ENCODE measurements at regions not wholly inside any gene's neighbourhood (a gene's known extent, or its start where the extent isn't known, plus 50 kb on each side); places are given as distances from the start of the nearest gene placed in this dataset.
"Not testable (repeated sequence)": the region's sequence is repeated elsewhere in the genome, so short reads cannot be mapped to it uniquely, and the experiment has no call there.

DNA sequence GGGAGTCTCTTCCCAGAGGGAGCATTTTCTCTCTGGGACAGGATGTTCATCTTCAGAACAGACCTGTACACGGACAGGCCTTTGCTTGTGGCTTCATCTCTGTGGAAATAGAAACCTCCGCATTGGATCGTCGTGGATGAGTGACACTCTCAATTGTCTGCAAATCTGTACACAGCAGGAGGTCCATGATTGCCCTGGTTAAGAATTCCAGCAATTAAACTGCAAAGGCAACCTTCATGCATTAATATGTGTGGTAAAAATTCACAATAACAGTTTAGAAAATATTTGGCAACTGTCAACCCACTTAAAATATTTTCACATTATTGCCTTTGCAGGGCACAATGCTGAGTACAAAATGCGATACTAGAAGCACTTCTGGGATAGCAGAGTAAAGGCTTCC is 149.8 kb upstream of the SFSWAP start:
- peaks cover 0 to 40% (median 26%) of the 10 kb centered on the region in 7 donors for H3K27me3 ChIP-seq

DNA sequence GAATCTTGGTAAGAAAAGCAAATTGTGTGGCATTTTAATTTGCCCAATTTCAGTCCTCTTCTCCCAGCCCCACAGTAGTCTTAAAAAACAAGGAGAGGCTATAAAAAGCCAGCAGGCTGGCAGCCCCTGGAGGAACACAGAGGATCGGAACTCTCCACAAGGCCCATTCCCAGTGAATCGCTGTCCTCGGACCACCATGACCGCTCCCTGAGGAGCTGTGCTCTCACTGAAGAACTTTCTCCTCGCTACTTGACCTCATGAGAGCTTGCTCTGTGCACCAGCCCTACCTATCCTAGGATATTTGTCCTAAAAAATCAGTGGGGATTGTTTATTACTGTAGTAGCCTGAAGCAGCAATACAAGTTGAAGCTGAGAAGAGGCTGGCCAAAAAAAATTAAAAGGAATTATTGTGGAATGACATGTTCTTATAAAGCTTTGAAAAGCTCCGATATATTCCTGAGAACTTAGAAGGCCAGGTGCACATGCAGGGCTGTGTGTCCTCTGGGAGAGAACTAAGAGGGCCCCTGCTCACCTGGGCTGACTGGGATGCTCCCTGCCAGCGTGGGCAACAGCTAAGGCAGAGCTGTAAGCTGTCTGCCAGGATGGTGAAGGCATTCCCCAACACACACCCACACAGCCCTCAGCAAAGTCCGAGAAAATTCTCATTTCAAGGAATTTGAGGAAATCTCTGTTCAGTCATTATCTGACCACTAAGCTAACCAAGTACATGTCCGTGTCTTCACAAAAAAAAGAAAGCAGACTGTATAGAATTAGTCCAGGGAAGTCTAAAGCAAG is 148.8 kb upstream of the SFSWAP start:
- H3K27me3 ChIP-seq, result peaks cover 0 to 38% (median 23%) of the 10 kb centered on the region in 7 donors
- intact Hi-C loops (cut with DNase I), result no loop called here
- H3K27ac ChIP-seq, result no peak overlapping the region
- H3K9me3 ChIP-seq, result no peaks in the 10 kb centered on the region
- DNase-seq (no peak), ATAC-seq (no peak)
- TF ChIP-seq, protein P1, sequence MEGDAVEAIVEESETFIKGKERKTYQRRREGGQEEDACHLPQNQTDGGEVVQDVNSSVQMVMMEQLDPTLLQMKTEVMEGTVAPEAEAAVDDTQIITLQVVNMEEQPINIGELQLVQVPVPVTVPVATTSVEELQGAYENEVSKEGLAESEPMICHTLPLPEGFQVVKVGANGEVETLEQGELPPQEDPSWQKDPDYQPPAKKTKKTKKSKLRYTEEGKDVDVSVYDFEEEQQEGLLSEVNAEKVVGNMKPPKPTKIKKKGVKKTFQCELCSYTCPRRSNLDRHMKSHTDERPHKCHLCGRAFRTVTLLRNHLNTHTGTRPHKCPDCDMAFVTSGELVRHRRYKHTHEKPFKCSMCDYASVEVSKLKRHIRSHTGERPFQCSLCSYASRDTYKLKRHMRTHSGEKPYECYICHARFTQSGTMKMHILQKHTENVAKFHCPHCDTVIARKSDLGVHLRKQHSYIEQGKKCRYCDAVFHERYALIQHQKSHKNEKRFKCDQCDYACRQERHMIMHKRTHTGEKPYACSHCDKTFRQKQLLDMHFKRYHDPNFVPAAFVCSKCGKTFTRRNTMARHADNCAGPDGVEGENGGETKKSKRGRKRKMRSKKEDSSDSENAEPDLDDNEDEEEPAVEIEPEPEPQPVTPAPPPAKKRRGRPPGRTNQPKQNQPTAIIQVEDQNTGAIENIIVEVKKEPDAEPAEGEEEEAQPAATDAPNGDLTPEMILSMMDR (IDR thresholded peaks at IDR 0.05), result no peak
- 69 to 72% methylated on average over 9 of the region's 9 CpGs for WGBS, 2 donors
- no peaks in the 10 kb centered on the region for H3K36me3 ChIP-seq
- no peak overlapping the region for H3K4me3 ChIP-seq
- H3K4me1 ChIP-seq, result no peaks in the 10 kb centered on the region

More for the DNA sequence above, 149.8 kb upstream of the SFSWAP start:
- H3K36me3 ChIP-seq, result no peaks in the 10 kb centered on the region
- 72 to 76% methylated on average over 5 of the region's 5 CpGs for WGBS, 2 donors
- DNase-seq, result no peak
- H3K4me1 ChIP-seq, result no peaks in the 10 kb centered on the region
- H3K27ac ChIP-seq, result no peak overlapping the region
- ATAC-seq, result no peak
- TF ChIP-seq, protein P1 (IDR thresholded peaks at IDR 0.05), result no peak
- intact Hi-C loops (cut with DNase I), result no loop called here
- no peak overlapping the region for H3K4me3 ChIP-seq
- H3K9me3 ChIP-seq, result no peaks in the 10 kb centered on the region

DNA sequence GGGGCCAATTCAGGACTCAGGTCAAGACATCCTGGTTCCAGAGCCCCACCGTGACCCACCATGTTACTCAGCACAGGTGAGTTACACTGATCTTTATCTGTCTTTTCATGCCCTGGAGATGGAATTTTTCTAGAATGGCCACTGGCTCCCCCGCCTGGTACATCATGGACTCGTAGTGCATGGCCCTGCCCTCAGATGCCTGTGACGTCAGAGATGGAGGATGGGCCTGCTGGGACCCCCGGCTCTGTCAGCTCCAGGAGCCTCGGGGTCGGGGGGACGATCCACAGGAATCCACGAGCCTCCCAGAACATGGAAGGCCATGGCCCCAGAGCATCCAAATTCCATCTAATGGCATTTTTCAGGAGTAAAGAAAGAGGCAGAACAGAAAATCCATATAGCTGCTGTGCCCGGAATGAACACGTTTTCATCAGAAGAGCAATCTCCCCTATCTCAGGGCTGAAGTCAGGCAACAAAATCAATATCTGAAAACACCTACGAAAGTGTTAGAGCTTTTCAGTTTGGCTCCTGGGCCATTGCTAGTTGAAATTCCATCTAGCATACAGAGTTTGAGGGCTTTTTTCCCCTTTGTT is 146.7 kb upstream of the SFSWAP start:
- H3K4me1 ChIP-seq; H3K9me3 ChIP-seq; intact Hi-C loops (cut with DNase I); H3K27ac ChIP-seq; H3K36me3 ChIP-seq; DNase-seq; ATAC-seq; H3K4me3 ChIP-seq: not testable (repeated sequence)
- H3K27me3 ChIP-seq, result peaks cover 0 to 48% (median 24%) of the 10 kb centered on the region in 7 donors
- 35 to 38% methylated on average over 11 to 12 of the region's 12 CpGs for WGBS, 2 donors

DNA sequence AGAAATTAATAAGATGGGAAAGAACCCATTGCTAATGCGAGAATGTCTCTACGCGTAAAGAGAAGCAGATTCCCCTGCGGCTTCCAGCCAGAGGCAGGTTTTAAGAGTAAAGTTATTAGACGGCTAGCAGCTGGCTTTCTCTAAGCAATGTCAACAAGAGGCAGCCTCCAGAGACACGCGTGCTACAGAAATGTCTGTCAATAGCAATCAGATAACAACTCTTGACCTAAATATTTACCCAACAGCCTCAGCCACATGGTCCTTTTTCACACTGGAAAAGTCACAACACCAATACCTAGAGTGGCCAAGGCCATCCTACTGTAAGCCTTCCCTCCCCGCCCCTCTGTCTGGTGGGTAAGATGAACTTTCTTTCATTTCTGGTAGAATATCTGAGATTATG is 146.0 kb upstream of the SFSWAP start:
- Histone ChIP-seq H3K4me3 (no peak overlapping the region), H3K36me3 (no peaks in the 10 kb centered on the region), H3K4me1 (no peaks in the 10 kb centered on the region), H3K27ac (no peak overlapping the region), H3K9me3 (no peaks in the 10 kb centered on the region), H3K27me3 (peaks cover 0 to 54% (median 30%) of the 10 kb centered on the region in 7 donors)
- intact Hi-C loops (cut with DNase I), result no loop called here
- TF ChIP-seq, protein P1 (IDR thresholded peaks at IDR 0.05), result no peak
- no peak for DNase-seq
- WGBS, 2 donors, result 43 to 48% methylated on average over 8 of the region's 8 CpGs
- no peak for ATAC-seq
